Natural killer cell treated with Interleukin-12 subunit alpha and Interleukin-12 subunit beta and Interleukin-15 and Interleukin-18, amount 100 ng/mL, for 72 hours (primary cell): ENCODE measurements at regions not wholly inside any gene's neighbourhood (a gene's known extent, or its start where the extent isn't known, plus 50 kb on each side); places are given as distances from the start of the nearest gene placed in this dataset.

Experiments used
- ATAC-seq, 2 donors: fragments of 150-1000 bp; cut with Tn5 transposase in 1 of 2; sonication (Bioruptor Pico), chemical (Tn5 transposase) in 1 of 2; 2 replicates each; pipeline ENCODE4 v1.10.0; 2021
- DNase-seq: peaks from one replicate; pipeline ENCODE4 v3.0.0; 2022; ENCODE audit warnings: low spot score
- H3K27ac Mint-ChIP-seq, 2 donors: 1 replicate in 1 of 2; 2 replicates in 1 of 2; pipeline ENCODE4 v1.8.0; 2022; ENCODE audit warnings: mixed read lengths in 2 of 2, mild to moderate bottlenecking in 1 of 2, moderate library complexity in 1 of 2
- H3K27me3 Mint-ChIP-seq, 2 donors: 1 replicate in 1 of 2; 2 replicates in 1 of 2; pipeline ENCODE4 v1.8.0; 2022; ENCODE audit warnings: mixed read lengths in 2 of 2
- H3K36me3 Mint-ChIP-seq: one replicate; pipeline ENCODE4 v1.8.0; 2022; ENCODE audit warnings: mixed read lengths
- H3K4me1 Mint-ChIP-seq, 2 donors: 1 replicate in 1 of 2; 2 replicates in 1 of 2; pipeline ENCODE4 v1.8.0; 2022; ENCODE audit warnings: low read depth in 2 of 2, mixed read lengths in 2 of 2, mild to moderate bottlenecking in 1 of 2
- H3K4me3 Mint-ChIP-seq: one replicate; pipeline ENCODE4 v1.8.0; 2022; ENCODE audit warnings: mixed read lengths
- H3K9me3 Mint-ChIP-seq: 2 replicates; pipeline ENCODE4 v1.8.0; 2022; ENCODE audit warnings: mixed read lengths

GRCh38 chr14:54053386-54053745, 96.7 kb upstream of the BMP4 start:
- peaks cover 10% of the 10 kb centered on the region for H3K9me3 Mint-ChIP-seq
- DNase-seq (no peak), ATAC-seq (no peak)
- H3K4me3 Mint-ChIP-seq: no peak overlapping the region
- no peaks in the 10 kb centered on the region for H3K27me3 Mint-ChIP-seq
- H3K4me1 Mint-ChIP-seq: no peaks in the 10 kb centered on the region
- H3K36me3 Mint-ChIP-seq: no peaks in the 10 kb centered on the region
- H3K27ac Mint-ChIP-seq: no peak overlapping the region

- no peaks in the 10 kb centered on the region for H3K27me3 Mint-ChIP-seq
- no peak overlapping the region for H3K4me3 Mint-ChIP-seq
- no peak overlapping the region for H3K27ac Mint-ChIP-seq
Observed at GRCh38 chr14:54058505-54058904, 101.9 kb upstream of the BMP4 start.

GRCh38 chr14:54083549-54084239, 127.1 kb upstream of the BMP4 start:
- no peaks in the 10 kb centered on the region for H3K9me3 Mint-ChIP-seq
- no peak overlapping the region for H3K27ac Mint-ChIP-seq
- no peak overlapping the region for H3K4me3 Mint-ChIP-seq
- H3K4me1 Mint-ChIP-seq: no peaks in the 10 kb centered on the region
- H3K36me3 Mint-ChIP-seq: no peaks in the 10 kb centered on the region
- DNase-seq (no peak), ATAC-seq (no peak)
- H3K27me3 Mint-ChIP-seq: no peaks in the 10 kb centered on the region

More at GRCh38 chr14:54058505-54058904, 101.9 kb upstream of the BMP4 start:
- Mint-ChIP-seq H3K4me1 (no peaks in the 10 kb centered on the region), H3K9me3 (peaks cover 7% of the 10 kb centered on the region), H3K36me3 (no peaks in the 10 kb centered on the region)
- ATAC-seq (no peak), DNase-seq (no peak)

DNA sequence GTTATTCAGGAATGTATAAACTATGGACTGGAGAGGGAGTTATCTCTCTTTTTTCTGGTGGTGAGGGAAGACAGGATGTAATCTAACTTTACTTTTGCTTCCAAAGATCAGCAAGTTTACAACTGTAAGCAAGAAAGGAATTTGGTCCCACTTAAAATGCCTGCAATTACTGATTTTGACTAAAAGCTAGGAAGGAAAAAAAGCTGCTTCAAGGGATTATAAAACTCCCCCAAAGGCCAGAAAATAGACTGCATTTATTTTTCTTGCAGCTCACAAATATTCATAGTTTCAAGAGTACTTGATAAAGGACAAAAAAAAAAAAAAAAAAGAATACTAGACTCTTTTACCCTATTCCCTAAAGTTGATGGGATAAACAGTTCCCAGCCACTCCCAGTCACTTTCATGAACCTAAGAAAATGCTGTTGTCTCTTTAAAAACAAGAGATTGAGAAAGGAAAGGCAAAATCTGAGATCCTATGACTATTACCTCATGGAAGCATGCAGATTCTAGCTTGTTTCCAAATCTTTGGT, 128.7 kb upstream of the BMP4 start:
- Mint-ChIP-seq H3K36me3 (no peaks in the 10 kb centered on the region), H3K9me3 (peaks cover 2% of the 10 kb centered on the region), H3K4me1 (no peaks in the 10 kb centered on the region), H3K4me3 (no peak overlapping the region), H3K27me3 (no peaks in the 10 kb centered on the region), H3K27ac (no peak overlapping the region)
- ATAC-seq (no peak), DNase-seq (no peak)

DNA sequence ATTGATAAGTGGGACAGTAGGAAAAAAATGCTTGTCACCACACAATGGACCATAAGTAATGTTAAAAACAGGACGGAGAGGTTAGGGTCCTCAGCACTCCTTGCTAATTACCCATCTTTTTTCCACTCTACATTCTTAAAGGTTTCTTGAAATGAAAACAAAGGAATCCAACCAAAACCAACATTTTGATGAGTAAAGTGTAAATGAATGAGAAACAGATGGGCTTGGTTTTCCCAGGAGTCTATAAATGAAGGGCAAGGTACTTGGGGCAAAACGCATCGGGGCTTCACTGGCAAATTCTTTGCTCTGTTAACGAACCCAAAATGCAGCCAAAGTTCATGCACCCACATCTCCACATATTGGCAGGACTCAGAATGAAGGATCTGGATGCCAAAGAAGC, 129.2 kb upstream of the BMP4 start:
- Mint-ChIP-seq H3K4me1 (no peaks in the 10 kb centered on the region), H3K36me3 (no peaks in the 10 kb centered on the region), H3K9me3 (peaks cover 6% of the 10 kb centered on the region), H3K27me3 (no peaks in the 10 kb centered on the region), H3K27ac (no peak overlapping the region), H3K4me3 (no peak overlapping the region)
- DNase-seq (no peak), ATAC-seq (no peak)

DNA sequence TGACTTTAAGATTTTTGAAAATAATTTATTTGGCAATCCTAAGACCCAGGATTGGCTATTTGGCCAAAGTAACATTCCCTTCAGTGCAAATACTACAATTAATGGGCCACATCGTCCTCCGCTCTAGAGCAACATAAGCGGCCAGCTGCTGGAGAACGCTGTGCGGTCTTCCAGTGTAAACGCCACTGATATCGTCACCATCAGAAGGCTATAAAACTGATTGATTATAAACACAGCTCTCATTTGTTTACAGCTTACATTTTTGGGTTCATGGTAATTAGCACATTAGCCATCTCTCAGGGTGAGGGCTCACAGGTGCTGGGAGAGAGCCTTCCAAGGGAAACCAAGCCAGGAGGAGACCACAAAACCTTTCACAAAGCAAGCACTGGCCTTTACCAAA, 130.1 kb upstream of the BMP4 start:
- no peak overlapping the region for H3K4me3 Mint-ChIP-seq
- ATAC-seq: no peak

GRCh38 chr14:54087376-54087775, 130.8 kb upstream of the BMP4 start:
- no peaks in the 10 kb centered on the region for H3K27me3 Mint-ChIP-seq
- H3K4me3 Mint-ChIP-seq: no peak overlapping the region
- ATAC-seq: no peak
- peaks cover 6% of the 10 kb centered on the region for H3K9me3 Mint-ChIP-seq
- no peaks in the 10 kb centered on the region for H3K4me1 Mint-ChIP-seq
- no peak overlapping the region for H3K27ac Mint-ChIP-seq
- no peaks in the 10 kb centered on the region for H3K36me3 Mint-ChIP-seq
- no peak for DNase-seq

More for the DNA sequence above, 130.1 kb upstream of the BMP4 start:
- Mint-ChIP-seq H3K9me3 (peaks cover 6% of the 10 kb centered on the region), H3K36me3 (no peaks in the 10 kb centered on the region), H3K27ac (no peak overlapping the region), H3K27me3 (no peaks in the 10 kb centered on the region), H3K4me1 (no peaks in the 10 kb centered on the region)
- no peak for DNase-seq

- H3K36me3 Mint-ChIP-seq: no peaks in the 10 kb centered on the region
- ATAC-seq: no peak
- H3K27me3 Mint-ChIP-seq: no peaks in the 10 kb centered on the region
Observed at GRCh38 chr14:54088271-54088670, 131.6 kb upstream of the BMP4 start.

DNA sequence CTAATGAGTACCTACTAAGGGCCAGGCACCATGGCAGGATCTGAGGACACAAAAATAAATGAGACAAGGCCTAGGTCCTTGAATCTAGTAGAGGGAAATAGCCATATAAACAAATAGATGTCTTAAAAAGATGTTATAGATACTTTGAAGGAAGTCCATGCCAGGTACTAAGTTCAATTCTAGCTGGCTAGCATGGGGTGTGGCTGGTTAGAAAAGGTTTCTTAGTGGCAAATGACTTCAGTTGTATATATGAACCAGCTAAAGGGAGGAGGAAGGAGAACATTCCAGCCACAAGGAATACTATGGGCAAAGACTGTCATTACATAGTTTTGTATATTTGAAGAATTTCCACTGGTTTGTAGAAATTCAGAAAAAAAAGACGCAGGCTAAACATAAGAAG, 133.6 kb upstream of the BMP4 start:
- no peak for ATAC-seq
- Mint-ChIP-seq H3K4me3 (no peak overlapping the region), H3K9me3 (peaks cover 6% of the 10 kb centered on the region), H3K27ac (no peak overlapping the region), H3K27me3 (no peaks in the 10 kb centered on the region), H3K4me1 (no peaks in the 10 kb centered on the region), H3K36me3 (peaks cover 6% of the 10 kb centered on the region)
- DNase-seq: no peak

More at GRCh38 chr14:54088271-54088670, 131.6 kb upstream of the BMP4 start:
- no peak overlapping the region for H3K27ac Mint-ChIP-seq
- H3K4me3 Mint-ChIP-seq: no peak overlapping the region
- no peaks in the 10 kb centered on the region for H3K4me1 Mint-ChIP-seq
- peaks cover 6% of the 10 kb centered on the region for H3K9me3 Mint-ChIP-seq
- no peak for DNase-seq

- Mint-ChIP-seq H3K27ac (no peak overlapping the region), H3K4me3 (no peak overlapping the region), H3K9me3 (peaks cover 7% of the 10 kb centered on the region), H3K4me1 (no peaks in the 10 kb centered on the region), H3K27me3 (no peaks in the 10 kb centered on the region), H3K36me3 (peaks cover 6% of the 10 kb centered on the region)
- DNase-seq (no peak), ATAC-seq (no peak)
Observed at GRCh38 chr14:54094765-54095164, 138.1 kb upstream of the BMP4 start.

DNA sequence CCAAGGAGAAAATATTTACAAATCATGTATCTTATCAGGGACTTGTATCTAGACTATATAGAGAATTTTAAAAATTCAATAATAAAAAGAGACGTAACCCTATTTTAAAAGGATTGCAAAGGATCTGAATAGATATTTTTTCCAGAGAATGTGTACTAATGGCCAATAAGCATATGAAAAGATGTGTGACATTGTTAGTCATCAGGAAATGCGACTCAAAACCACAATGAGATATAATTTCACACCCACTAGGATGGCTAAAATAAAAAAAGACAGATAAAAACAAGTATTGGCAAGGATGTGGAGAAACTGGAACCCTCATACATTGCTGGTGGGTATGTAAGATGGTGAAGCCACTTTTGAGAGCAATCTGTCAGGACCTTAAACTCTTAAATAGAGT, 141.9 kb upstream of the BMP4 start:
- peaks cover 6% of the 10 kb centered on the region for H3K36me3 Mint-ChIP-seq
- no peak overlapping the region for H3K4me3 Mint-ChIP-seq
- no peak for ATAC-seq
- no peak overlapping the region for H3K27ac Mint-ChIP-seq
- no peak for DNase-seq
- no peaks in the 10 kb centered on the region for H3K27me3 Mint-ChIP-seq
- H3K4me1 Mint-ChIP-seq: no peaks in the 10 kb centered on the region
- peaks cover 6% of the 10 kb centered on the region for H3K9me3 Mint-ChIP-seq

DNA sequence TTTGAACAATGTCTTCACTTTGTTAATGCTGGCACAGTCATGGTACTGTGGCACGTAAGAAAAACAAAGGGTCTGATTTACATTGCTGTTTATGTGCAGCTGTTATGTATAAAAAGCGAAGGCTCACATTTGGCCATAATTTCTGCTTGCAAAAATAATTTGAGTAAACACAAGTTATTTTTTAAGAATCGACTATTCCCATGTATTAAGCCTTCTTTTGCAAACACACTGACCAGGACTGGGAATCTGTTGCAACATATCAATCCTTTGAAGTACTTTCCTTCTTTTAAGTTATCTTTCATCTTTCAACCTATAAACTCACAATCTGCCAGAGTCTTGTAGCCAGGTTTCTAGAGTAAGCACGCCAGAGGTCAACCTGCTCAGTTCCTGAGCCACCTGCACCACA, 145.4 kb upstream of the BMP4 start:
- Mint-ChIP-seq H3K36me3 (no peaks in the 10 kb centered on the region), H3K27me3 (no peaks in the 10 kb centered on the region), H3K9me3 (peaks cover 9% of the 10 kb centered on the region), H3K4me3 (no peak overlapping the region), H3K27ac (no peak overlapping the region), H3K4me1 (no peaks in the 10 kb centered on the region)
- ATAC-seq (no peak), DNase-seq (no peak)

DNA sequence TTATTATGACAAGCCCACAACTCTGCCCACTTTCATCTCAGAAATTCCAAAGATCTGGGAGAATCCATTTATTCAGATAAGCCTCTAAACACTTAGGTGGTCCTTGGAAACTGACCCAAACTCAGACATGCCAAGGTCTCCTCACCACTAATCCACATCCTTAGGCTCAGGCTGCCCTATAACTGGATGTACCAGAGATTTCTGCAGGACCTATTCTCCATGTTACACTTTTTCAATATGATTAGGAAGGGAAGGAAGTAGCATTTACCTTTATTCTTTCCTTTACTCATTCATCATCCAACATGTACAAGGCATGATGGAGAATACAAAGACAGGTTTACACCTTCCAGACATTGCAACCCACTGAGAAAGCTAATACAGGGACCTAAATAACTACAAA, 145.9 kb upstream of the BMP4 start:
- no peak overlapping the region for H3K4me3 Mint-ChIP-seq

GRCh38 chr14:54104601-54105145, 148.0 kb upstream of the BMP4 start:
- H3K27me3 Mint-ChIP-seq: no peaks in the 10 kb centered on the region
- no peaks in the 10 kb centered on the region for H3K36me3 Mint-ChIP-seq

More for the DNA sequence above, 145.9 kb upstream of the BMP4 start:
- Mint-ChIP-seq H3K36me3 (no peaks in the 10 kb centered on the region), H3K9me3 (peaks cover 9% of the 10 kb centered on the region), H3K4me1 (no peaks in the 10 kb centered on the region), H3K27me3 (no peaks in the 10 kb centered on the region), H3K27ac (no peak overlapping the region)
- no peak for DNase-seq
- ATAC-seq: no peak

DNA sequence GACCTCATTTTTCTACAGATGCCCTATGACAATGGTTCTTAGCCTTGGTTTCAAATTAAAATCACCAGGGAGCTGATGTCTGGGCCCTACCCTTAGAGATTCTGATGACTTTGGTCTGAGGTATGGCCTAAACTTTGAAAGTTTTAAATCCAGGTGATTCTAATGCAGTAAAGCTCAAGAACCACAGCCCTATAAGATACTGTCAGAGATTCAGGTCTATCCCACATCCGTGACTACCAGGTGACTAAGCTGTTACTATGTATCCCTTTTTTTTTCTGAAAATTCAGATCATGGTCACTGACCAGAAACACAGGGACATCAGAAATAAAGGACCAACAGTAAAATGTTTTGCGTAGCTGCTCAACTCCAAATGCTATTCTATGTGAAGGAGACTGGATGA, 148.8 kb upstream of the BMP4 start:
- H3K27ac Mint-ChIP-seq: no peak overlapping the region
- peaks cover 6% of the 10 kb centered on the region for H3K9me3 Mint-ChIP-seq
- DNase-seq: no peak
- H3K27me3 Mint-ChIP-seq: no peaks in the 10 kb centered on the region
- H3K4me1 Mint-ChIP-seq: no peaks in the 10 kb centered on the region
- no peak overlapping the region for H3K4me3 Mint-ChIP-seq
- no peak for ATAC-seq
- H3K36me3 Mint-ChIP-seq: no peaks in the 10 kb centered on the region

More at GRCh38 chr14:54104601-54105145, 148.0 kb upstream of the BMP4 start:
- peaks cover 6% of the 10 kb centered on the region for H3K9me3 Mint-ChIP-seq
- no peak overlapping the region for H3K27ac Mint-ChIP-seq
- ATAC-seq: no peak
- no peaks in the 10 kb centered on the region for H3K4me1 Mint-ChIP-seq
- no peak for DNase-seq
- H3K4me3 Mint-ChIP-seq: no peak overlapping the region
